OCI-LY7 (cell line): ENCODE measurements at regions not wholly inside any gene's neighbourhood (a gene's known extent, or its start where the extent isn't known, plus 50 kb on each side); places are given as distances from the start of the nearest gene placed in this dataset.

Experiments used
- BruUV-seq: library from RNA; stranded (reverse); fragments of 400-500 nt; replicated peaks from 2 replicates; lab custom pipeline; 2021; lab: Mats Ljungman, UMichigan
- CTCF ChIA-PET: fragments of 300-600 bp; sonication (Branson Sonifier 250); formaldehyde crosslinking; loops from one replicate; lab custom pipeline; 2022; ENCODE audit warnings: antibody characterized with exemption; ENCODE audit not compliant: unreplicated experiment; lab: Charles Lee
- POLR2A ChIA-PET: fragments of 300-600 bp; sonication (Branson Sonifier 250); formaldehyde crosslinking; loops from one replicate; lab custom pipeline; 2022; ENCODE audit warnings: antibody characterized with exemption; lab: Charles Lee
- DNase-seq: peaks from one replicate; pipeline ENCODE4 v3.0.0-alpha.2; 2015; ENCODE audit warnings: low spot score
- H2AFZ ChIP-seq: fragments of 200-600 bp; sonication (generic), shearing (Covaris generic); 2 replicates; pipeline ENCODE4 v1.6.1; 2014; ENCODE audit warnings: mild to moderate bottlenecking, antibody characterized with exemption, low read length, moderate library complexity
- H3K27ac ChIP-seq: fragments of 200-600 bp; sonication (generic); 2 replicates; pipeline ENCODE4 v1.5.1; 2014; ENCODE audit warnings: mixed run types, low read depth, mild to moderate bottlenecking, moderate library complexity, low read length, inconsistent platforms; ENCODE audit not compliant: poor library complexity, severe bottlenecking
- H3K36me3 ChIP-seq: fragments of 200-600 bp; sonication (generic); 2 replicates; pipeline ENCODE4 v1.6.1; 2014; ENCODE audit warnings: mild to moderate bottlenecking, antibody characterized with exemption, low read length, moderate library complexity, mixed read lengths; ENCODE audit not compliant: insufficient read depth
- H3K4me1 ChIP-seq: fragments of 200-600 bp; sonication (generic); 2 replicates; pipeline ENCODE4 v1.5.1; 2014; ENCODE audit warnings: mild to moderate bottlenecking, low read length; ENCODE audit not compliant: insufficient read depth, poor library complexity, severe bottlenecking
- H3K4me2 ChIP-seq: fragments of 200-600 bp; sonication (generic); 2 replicates; pipeline ENCODE4 v1.6.1; 2014; ENCODE audit warnings: mild to moderate bottlenecking, low read length
- H3K4me3 ChIP-seq: fragments of 200-600 bp; sonication (generic); 2 replicates; pipeline ENCODE4 v1.5.1; 2014; ENCODE audit warnings: mild to moderate bottlenecking, low read depth, low read length; ENCODE audit not compliant: poor library complexity, severe bottlenecking
- H3K79me2 ChIP-seq: fragments of 200-600 bp; sonication (generic); 2 replicates; pipeline ENCODE4 v1.6.1; 2016; ENCODE audit warnings: low read depth, mild to moderate bottlenecking, low read length, moderate library complexity, mixed read lengths; ENCODE audit not compliant: insufficient read depth
- H3K9me2 ChIP-seq: fragments of 200-600 bp; sonication (generic); 2 replicates; pipeline ENCODE4 v1.6.1; 2016; ENCODE audit warnings: mild to moderate bottlenecking, low read length, mixed read lengths; ENCODE audit not compliant: insufficient read depth
- H3K9me3 ChIP-seq: fragments of 200-600 bp; sonication (generic); 2 replicates; pipeline ENCODE4 v1.6.1; 2014; ENCODE audit warnings: mild to moderate bottlenecking, mixed run types, low read length, mixed read lengths
- H4K20me1 ChIP-seq: fragments of 200-600 bp; sonication (generic); 2 replicates; pipeline ENCODE4 v1.6.1; 2014; ENCODE audit warnings: mild to moderate bottlenecking, antibody characterized with exemption, low read length, moderate library complexity, mixed read lengths; ENCODE audit not compliant: insufficient read depth
- EZH2phosphoT487 ChIP-seq: fragments of 200-600 bp; sonication (generic); IDR thresholded peaks from 2 replicates; pipeline ENCODE4 v1.6.1; 2018; ENCODE audit warnings: low read depth, borderline replicate concordance, mild to moderate bottlenecking, mixed run types, antibody characterized with exemption, low read length, moderate library complexity, mixed read lengths
- intact Hi-C: fragments of 100-400 bp; cut with micrococcal nuclease; formaldehyde crosslinking; loops from one replicate; pipeline ENCODE4 v1.10.0; 2022; ENCODE audit not compliant: unreplicated experiment
- TF ChIP-seq, protein P1 (sequence below): fragments of 200-600 bp; sonication (generic); conservative IDR thresholded peaks from 2 replicates; pipeline ENCODE4 v1.5.1; 2014; ENCODE audit warnings: mild to moderate bottlenecking, antibody characterized with exemption, low read length, moderate library complexity, mixed read lengths

DNA sequence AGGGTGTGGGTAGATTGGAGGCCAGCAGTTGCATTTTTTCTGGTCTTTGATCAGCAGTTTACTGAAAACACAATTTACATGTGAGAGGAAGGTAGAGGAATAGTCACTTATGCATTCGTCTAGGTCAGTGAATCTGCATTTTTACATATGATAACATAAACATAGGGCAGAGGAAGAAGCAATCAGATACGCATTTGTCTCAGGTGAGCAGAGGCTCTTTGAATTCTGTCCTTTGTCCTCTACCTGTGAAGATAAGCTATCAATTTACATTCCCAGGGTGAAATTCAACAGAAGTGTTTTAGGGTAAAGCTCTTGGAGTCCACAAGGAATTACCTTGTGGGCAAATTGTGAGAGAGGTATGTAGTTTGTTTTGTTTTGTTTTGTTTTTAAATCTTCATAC is 306.5 kb downstream of the MAGEB5 start:
- Histone ChIP-seq H3K79me2 (no peaks in the 10 kb centered on the region), H3K36me3 (no peaks in the 10 kb centered on the region), H3K9me3 (no peaks in the 10 kb centered on the region), H4K20me1 (no peaks in the 10 kb centered on the region), H3K4me1 (no peaks in the 10 kb centered on the region), H3K4me2 (no peak overlapping the region), H3K4me3 (no peak overlapping the region), H3K9me2 (no peaks in the 10 kb centered on the region), H2AFZ (no peak overlapping the region), H3K27ac (no peak overlapping the region)
- no peak for DNase-seq
- no peak for TF ChIP-seq EZH2phosphoT487
- TF ChIP-seq, protein P1, sequence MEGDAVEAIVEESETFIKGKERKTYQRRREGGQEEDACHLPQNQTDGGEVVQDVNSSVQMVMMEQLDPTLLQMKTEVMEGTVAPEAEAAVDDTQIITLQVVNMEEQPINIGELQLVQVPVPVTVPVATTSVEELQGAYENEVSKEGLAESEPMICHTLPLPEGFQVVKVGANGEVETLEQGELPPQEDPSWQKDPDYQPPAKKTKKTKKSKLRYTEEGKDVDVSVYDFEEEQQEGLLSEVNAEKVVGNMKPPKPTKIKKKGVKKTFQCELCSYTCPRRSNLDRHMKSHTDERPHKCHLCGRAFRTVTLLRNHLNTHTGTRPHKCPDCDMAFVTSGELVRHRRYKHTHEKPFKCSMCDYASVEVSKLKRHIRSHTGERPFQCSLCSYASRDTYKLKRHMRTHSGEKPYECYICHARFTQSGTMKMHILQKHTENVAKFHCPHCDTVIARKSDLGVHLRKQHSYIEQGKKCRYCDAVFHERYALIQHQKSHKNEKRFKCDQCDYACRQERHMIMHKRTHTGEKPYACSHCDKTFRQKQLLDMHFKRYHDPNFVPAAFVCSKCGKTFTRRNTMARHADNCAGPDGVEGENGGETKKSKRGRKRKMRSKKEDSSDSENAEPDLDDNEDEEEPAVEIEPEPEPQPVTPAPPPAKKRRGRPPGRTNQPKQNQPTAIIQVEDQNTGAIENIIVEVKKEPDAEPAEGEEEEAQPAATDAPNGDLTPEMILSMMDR, result no peak
- POLR2A ChIA-PET, result no interaction called here
- intact Hi-C loops, result no loop called here
- CTCF ChIA-PET, result no interaction called here
- BruUV-seq, result no TSS peak

DNA sequence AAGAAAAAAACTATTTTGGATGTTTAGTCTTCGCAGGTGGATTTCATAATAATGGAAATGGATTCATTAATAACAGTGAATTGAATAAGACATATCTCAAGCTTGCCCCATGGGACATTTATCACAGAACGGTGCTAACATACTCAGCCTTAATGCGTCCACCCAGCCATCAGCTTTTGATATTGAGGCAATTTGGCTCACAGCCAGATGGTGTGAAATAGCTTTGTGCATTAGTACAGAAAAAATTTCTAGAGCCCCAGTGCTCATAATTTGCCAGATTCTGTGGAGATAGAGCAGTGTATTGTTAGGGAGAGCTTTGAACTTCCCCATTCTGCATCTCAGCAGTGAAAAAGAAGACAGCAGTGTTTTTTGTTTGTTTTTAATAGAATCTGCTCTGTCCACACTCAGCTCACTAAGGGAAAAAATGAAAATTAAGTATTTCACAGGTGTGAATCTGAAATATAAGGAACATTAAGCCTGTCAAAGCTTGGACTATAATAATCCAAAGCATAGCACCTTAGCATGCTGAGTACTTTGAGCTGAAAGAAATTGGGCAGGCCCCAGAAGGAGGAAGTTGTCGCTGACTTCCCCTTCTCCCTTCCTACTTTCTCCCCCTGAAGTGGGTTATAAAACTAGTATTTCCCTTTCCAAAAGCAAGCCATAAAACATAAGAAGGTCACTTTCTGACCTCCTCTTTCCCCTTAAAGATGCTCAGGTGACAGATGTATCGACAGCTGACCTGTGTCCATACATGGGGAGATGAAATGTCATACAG is 295.8 kb downstream of the MAGEB5 start:
- BruUV-seq, result no TSS peak
- H3K79me2 ChIP-seq, result no peaks in the 10 kb centered on the region
- TF ChIP-seq EZH2phosphoT487, result no peak
- TF ChIP-seq, protein P1, result no peak
- H2AFZ ChIP-seq, result no peak overlapping the region
- H4K20me1 ChIP-seq, result no peaks in the 10 kb centered on the region
- ChIA-PET CTCF (no interaction called here), POLR2A (interaction anchor here (0.7 kb wide), 1 partner anchor 486 kb away, joined by 3 read pairs; no protein-coding TSS in a partner anchor)
- H3K9me2 ChIP-seq, result no peaks in the 10 kb centered on the region
- H3K27ac ChIP-seq, result no peak overlapping the region
- intact Hi-C loops, result no loop called here
- no peak overlapping the region for H3K4me2 ChIP-seq
- DNase-seq, result no peak
- no peaks in the 10 kb centered on the region for H3K9me3 ChIP-seq
- no peaks in the 10 kb centered on the region for H3K4me1 ChIP-seq
- no peaks in the 10 kb centered on the region for H3K36me3 ChIP-seq
- H3K4me3 ChIP-seq, result no peak overlapping the region

DNA sequence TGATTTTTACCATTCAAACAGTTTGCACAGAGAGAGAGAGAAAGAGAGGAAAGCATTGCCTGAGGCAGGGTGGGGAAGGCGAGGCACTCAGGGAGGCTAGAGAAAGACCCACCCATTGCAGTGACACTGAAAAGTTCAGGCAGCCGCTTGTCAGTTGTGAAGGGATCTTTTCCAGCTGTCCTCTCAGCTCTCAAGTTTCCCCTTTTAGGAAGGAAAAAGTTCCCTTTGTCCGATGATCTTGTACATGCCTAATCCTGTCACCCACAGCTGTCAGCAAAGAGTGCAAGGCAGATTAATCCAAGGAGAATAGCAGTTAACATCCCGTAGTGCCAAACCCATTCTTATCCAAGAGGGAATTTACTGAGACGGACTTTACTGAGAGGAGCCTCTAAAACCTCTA is 255.0 kb downstream of the MAGEB5 start:
- no peaks in the 10 kb centered on the region for H3K9me3 ChIP-seq
- no peaks in the 10 kb centered on the region for H3K4me1 ChIP-seq
- no peaks in the 10 kb centered on the region for H3K36me3 ChIP-seq
- CTCF ChIA-PET, result no interaction called here
- no peak overlapping the region for H3K4me2 ChIP-seq
- no peak for DNase-seq
- TF ChIP-seq EZH2phosphoT487, result no peak
- TF ChIP-seq, protein P1, result no peak
- no peak overlapping the region for H3K27ac ChIP-seq
- no peak overlapping the region for H3K4me3 ChIP-seq
- BruUV-seq, result no TSS peak
- no peaks in the 10 kb centered on the region for H3K9me2 ChIP-seq
- POLR2A ChIA-PET, result no interaction called here
- H3K79me2 ChIP-seq, result no peaks in the 10 kb centered on the region
- intact Hi-C loops, result no loop called here
- no peaks in the 10 kb centered on the region for H4K20me1 ChIP-seq
- H2AFZ ChIP-seq, result no peak overlapping the region
